NCI-H1417 (cell line): ENCODE measurements at regions not wholly inside any gene's neighbourhood (a gene's known extent, or its start where the extent isn't known, plus 50 kb on each side); places are given as distances from the start of the nearest gene placed in this dataset.
"Not testable (repeated sequence)": the region's sequence is repeated elsewhere in the genome, so short reads cannot be mapped to it uniquely, and the experiment has no call there.

Experiments
- DNase-seq, 3 experiments: peaks; one replicate each; lab custom pipeline; 2025; lab: John Stamatoyannopoulos, UW

DNA sequence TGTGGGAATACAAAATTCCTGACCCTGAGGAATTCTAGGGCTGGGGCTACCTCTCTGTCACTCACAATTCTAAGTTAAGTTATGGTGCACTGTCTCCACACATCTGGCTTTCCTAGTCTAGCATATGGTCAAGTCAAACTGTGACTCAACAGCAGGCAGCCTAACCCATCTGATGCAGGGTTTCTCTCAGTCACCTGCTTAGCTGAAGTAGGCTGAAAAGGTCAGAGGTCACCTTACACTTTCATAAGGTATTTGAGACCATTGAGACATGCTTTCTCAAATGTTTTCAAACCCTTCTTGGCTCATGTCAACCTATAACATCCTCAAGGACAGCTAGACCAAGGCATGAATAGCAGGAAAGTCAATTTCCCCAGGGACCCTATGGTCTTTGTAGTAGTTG, 196.5 kb upstream of the STK26 start:
- no peak for DNase-seq

DNA sequence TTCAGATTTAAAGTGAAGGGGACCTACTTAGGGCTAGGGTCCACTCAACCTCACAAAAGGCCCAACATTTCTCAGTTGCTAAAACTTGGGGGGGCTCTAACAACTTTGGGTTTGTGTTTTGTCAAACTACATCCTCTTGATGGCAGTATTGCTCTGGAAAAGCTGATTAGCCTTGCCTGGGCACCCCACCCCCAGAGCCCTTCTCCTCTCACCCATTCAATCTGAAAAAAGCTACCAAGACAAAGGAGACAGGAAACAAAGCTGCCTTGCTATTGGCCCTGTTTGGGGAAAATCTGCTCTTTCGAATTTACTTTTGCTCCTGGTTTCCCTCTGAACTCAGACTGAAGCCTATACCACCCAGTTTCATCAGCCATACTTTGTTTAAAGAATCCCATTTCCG, 195.2 kb upstream of the STK26 start:
- peak; percentile 22 to 66 (median 29) for DNase-seq

DNA sequence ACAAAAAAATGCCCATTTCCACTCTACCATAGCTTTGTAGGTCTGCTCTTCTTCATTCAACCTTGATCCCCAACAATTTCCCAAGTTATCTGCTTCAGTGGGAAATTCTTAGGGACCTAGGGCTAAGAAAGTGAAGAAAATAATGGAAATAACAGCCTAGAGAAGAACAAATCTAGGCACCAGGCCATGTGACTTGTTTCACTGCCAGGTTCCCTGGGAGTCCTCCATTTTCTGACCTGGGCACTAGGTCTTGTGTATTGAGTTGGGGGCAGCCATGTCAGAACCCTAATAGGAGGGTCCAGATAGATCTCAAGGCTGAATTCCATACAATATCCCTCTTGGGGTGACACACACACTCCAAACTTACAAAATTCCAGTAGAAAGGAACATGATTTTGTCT, 194.6 kb upstream of the STK26 start:
- no peak for DNase-seq

DNA sequence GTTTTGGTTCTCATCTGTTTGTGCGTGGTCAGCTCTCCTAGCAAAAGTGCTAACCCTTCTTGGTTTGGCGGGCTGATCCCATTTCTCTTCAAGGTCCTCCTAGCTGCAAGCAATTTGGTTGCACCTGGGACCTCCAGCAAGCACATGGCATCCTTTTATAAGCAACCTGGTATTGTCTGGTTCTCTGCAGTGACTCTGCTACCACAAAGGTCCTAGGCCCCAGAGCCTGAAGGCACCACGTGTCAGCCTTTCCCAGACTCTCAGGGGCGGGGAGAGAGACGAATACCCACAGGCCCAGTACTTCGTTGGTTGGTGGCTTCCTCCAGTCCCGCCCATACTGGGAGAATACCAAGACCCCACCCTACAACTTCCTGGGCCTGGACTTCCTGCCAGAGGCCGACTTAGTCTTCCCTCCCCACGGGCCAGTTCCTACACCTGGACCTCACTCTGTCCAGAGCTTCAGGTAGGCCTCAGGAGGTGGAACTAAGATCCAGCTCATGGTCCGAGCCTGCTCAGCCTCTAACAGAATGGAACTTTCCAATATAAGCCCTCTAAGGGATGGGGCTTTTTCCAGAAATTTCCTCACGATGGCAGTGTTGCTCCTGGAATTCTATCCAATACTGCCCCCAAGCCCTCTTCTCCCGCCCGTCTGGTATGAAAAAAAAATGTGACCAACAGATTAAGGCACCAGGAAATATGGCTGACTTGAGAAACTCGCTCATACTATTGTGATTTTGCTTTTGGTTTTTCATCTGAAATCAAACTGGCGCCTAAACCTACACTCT, 192.5 kb upstream of the STK26 start:
- peak; percentile 92 to 98 (median 93) for DNase-seq

DNA sequence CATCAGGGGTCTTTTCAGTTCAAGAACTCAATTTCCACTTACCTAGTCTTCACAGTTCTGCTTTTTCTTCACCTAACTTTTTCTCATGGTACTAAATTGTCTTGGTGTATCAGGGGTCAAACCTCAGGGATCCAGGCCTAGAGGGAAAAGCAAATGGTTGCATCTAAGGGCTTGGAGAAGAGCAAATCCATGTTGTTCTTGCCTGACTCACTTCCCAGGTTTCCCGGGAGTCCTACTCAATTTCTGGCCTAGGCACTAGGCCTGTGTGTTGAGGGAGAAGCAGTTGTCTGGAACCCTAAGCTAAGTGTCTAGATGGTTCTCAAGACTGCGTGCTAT, 191.9 kb upstream of the STK26 start:
- DNase-seq: no peak

DNA sequence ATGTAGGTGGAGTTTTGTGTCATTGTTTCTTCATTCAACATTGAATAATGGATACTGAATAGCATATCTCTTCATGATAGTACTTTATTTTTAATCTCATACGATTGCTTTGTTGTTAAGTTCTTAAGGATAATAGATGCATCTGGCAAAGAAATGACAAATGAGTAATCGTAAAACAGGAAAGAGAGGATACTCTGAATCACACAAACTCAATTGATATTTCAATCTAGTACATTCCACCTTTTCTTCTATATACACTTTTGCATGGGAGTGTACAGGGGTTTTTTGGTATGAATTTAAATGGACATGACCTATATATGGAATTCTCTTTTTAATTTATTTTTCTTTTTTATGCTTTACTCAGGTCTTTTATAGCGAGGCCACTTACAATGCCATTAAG, 186.9 kb upstream of the STK26 start:
- DNase-seq: peak in 1 of 3 experiments; percentile 27

DNA sequence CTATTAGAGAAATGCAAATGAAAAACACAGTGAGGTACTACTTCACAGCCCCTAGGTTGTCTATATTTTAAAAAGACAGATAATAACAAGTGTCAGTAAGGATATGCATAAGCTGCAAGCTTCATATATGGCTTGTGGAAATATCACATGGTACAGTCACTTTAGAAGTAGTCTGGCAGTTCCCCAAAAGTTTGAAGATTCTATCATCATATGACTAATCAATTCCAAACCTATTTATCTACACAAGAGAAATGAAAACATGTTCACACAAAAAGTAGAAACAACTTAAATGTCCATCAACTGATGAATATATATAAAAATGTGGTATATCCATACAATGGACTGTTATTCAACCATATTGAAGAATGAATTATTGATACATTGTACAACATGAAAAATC, 185.8 kb upstream of the STK26 start:
- no peak for DNase-seq

DNA sequence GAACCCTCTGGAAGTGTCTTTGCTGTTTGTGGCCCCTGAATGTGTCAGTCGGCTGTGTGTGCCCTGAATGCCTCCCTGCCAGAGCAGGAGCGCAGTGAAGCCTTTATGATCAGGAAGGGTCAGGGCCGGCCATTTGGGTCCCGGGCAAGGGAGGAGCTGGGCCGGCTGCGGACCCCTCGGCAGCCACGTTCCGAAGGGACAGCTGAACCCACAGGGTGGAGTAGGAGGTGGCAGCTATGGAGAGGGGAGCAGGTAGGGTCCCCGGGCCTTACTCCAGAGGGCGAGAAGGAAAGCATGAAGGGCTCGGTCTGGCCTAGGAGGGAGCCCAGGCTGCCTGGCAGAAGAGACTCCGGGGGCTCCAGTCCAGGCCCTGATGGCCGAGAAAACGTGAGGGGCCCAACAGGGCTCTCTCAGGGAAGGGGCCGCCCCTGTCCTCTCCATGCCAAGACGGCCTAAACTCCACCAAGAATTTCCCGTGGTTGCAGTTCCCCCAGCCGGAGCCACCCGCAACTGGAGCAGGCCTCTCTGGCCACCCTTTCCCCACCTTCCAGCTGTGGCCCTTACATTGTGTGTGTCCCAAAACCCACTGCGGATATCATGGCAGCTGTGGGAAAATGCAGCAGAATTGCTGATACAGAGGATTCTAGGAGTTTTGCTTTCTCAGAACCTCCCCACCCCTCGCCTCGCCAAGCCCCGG, 182.2 kb upstream of the STK26 start:
- no peak for DNase-seq

DNA sequence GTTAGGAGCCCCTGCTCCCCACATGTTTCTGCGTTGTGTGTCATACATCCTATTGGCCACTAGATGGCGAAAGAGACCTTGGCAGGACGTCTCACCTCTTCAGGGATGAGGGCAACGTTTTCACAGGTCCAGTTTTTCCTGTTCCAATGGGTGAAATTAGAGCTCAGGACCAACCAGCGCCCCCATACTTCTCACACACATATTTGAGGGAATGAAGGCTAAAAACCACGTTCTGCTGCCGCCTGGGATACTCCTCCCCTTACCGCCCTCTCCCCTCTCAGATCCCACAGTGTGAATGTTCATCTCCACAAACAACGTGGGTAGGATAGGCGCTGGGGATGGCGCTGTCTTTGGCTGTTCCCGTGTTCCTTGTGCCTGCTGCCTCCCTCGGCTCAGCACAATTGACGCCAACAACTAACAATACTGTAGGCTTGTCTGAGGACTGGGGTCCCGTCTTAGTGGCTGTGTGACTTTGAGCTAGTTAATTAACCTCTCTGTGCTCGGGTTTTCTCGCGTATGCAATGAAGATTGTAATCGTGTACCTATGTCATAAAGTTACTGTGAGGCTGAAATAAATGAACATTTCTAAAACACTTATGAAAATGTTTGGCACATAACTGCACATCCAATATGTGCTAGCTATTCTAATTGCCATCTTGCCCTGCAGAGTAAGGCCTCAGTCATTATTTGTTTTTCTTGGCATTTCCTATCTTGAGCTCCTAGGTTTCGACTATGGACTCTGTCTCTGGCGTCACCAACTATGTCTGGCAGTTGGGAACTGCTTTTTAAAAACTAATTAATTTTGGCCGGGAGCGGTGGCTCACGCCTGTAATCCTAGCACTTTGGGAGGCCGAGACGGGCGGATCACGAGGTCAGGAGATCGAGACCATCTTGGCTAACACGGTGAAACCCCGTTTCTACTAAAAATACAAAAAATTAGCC, 181.3 kb upstream of the STK26 start:
- peak; percentile 51 to 84 (median 57) for DNase-seq

DNA sequence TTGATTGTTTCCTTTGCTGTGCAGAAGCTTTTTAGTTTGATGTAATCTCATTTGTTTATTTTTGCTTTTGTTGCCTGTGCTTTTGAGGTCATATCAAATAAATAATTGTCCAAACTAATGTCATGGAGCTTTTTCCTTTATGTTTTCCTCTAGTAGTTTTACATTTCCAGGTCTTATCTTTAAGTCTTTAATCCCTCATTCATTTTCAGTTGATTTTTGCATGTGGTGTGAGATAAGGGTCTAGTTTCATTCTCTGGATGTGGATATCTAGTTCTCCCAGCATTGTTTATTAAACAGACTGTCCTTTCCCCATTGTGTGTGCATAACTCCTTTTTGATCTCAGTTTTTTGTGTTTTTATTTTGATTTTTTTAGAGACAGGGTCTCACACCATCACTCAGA, 179.1 kb upstream of the STK26 start:
- DNase-seq: no peak

DNA sequence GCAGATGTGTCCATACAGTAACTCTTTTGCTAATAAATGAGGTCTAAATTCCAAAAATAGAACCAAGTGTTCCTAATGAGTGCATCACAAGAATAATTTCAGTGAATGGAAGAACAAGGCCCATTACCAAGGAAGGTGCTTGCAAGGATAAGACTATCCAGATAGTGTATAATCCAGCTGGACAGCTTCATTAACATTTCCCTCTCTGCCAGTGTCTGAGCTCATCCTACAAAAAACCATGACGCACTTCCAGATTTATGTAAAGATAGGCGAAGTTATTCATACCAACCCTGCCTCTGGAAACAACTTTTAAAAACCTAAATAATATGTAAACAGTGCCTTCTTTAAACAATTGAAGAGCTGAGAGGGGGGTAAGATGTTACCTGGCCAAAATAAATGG, 177.9 kb upstream of the STK26 start:
- no peak for DNase-seq

DNA sequence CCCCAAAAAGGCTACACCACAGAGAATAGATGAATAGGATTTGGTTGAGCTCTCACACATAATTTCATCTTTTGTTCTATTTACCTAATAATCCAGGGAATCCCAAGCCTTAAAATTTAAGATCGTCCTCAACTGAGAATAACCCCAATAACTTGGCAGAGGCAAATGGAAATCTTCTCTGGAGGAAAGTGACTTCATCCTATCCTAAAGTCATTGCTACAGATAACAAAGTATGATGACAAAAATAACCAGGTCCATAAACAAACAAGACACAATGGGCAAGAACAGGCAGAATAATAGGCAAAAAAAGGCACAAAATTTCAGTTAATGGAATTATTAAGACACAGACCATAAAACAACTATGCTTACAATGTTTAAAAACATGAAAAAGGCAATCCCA, 177.3 kb upstream of the STK26 start:
- DNase-seq: no peak

DNA sequence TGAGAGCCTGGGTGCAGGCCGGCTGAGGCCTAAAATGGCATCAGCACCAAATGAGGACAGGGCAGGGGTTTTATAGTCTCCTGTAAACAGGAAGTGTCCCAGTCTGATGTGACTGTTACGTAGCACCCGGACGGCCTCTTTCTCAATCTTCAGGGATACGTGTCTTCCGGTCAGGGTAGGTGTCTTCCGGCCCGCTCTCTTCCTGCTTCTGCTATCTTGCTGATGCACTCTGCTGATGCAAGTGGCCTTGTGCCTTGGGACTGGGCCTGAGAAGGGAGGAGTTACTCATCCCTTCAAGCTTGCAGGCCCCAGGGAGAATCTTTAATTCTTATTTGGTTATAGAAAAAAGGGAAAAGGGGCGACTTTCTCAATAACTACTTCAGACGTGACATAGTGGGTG, 172.1 kb upstream of the STK26 start:
- DNase-seq: not testable (repeated sequence)

DNA sequence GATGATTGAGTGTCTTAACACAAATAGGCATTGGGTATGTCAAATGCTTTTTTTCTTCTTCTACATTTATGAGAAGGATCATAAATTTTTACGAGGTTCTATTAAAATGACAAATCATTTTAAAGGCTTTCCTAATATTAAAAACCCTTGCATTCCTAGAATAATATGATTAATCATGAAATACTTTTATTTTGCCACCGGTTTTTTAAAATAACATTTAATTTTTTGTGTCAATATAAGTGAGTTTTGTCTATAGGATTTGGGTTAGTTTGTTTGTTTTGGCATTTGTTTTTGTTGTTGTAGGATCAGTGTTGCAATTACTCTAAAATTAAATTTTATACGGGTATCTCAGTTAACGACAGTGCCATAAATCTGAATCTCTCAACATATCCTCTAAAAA, 169.7 kb upstream of the STK26 start:
- no peak for DNase-seq

DNA sequence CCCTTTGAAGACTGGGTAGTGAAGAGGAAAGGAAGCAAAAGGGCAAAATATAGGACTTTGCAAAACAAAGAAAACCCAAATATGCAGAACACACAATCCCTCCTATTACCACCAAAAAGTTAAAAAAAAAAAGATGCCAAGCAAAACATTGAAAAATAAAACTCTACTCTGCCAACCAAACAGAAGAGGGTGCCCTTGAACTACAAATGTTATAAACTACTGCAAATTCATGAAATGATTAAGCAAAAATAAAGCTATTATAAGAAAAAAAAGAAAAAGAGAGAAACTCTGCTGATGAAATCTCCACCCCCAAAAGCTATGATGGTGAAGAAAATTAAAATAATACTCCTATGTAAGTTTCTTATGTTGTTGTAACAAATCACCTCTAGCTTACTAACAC, 168.5 kb upstream of the STK26 start:
- DNase-seq: peak in 1 of 3 experiments; percentile 28

DNA sequence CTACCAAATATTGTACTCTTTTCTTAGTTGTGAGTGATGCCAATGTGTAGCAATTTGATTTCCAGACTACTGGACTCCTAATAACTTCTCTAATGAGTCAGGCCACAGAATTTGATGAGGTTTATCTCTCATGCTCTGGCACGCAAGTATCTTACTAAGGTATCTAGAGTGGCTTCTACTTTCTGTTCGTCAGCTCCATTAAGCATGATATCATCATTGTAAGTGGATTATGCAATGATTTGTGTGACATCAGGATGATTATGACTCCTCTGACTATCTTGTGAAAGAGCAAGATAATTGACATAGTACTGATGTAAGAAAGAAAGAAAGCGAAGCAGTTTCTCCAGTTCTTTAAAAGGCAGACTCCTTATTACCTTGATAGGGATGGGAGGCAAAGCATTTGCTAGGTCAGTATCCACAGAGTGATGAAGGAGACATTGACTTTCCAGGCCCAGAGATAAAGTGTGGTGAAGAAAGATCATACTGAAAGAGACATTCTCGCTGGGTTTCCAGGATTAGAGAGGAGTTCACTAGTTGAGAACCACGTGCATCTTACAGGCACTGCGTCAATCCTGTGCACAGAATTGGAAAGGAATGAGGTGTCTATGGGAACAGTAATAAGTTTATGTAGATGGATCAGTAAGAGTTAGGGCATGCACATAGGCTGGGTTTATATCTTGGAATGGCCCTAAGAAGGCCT, 161.9 kb upstream of the STK26 start:
- DNase-seq: no peak

DNA sequence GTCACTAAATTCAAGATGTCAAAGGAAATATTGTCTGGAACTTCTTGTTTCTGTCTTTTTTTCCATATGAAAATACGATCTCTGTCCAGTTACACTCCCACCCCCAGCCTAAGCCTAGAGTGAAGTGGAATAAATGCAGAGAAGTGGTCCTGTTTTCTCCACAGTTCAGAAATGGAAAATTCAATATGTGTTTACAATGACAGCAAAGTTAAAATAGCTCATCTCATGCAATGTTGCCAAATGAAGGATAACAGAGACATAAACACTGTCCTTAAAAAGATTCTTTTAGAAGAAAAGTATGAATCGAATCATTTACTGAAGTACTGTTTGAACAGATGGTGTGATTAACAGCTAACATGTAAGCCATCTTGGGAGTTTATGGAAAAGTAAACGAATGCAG, 160.8 kb upstream of the STK26 start:
- DNase-seq: no peak

DNA sequence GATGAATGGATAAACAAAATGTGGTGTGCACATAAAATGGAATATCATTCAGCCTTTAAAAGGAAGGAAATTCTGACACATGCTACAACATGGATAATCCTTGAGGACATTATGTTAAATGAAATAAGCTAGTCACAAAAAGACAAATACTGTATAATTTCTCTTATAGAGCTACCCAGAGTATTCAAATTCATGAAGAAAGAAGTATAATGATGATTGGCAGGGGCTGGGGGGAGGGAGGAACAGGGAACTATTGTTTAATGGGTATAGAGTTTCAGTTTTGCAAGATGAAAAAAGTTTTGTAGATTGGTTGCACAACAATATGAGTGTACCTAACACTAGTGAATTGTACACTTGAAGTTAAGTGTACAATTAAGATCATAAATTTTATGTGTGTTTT, 153.9 kb upstream of the STK26 start:
- no peak for DNase-seq

DNA sequence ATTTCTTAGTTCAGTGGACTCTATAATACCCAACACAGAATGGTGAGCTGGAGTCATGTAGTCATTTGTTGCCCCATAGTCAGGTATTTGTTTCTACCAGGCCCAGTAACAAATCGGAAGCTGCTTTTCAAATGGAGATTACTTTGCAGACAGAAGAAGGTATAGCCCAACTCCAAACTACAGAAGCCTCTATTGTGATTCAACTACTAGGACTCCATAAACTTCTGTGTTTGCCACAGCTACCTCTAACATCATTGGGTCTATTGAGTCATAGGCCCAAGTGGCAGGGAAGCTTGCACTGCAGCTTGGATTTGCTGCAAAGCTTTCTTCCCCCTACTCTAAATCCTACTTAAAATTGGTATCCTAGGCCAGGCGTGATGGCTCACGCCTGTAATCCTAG, 148.8 kb upstream of the STK26 start:
- no peak for DNase-seq

DNA sequence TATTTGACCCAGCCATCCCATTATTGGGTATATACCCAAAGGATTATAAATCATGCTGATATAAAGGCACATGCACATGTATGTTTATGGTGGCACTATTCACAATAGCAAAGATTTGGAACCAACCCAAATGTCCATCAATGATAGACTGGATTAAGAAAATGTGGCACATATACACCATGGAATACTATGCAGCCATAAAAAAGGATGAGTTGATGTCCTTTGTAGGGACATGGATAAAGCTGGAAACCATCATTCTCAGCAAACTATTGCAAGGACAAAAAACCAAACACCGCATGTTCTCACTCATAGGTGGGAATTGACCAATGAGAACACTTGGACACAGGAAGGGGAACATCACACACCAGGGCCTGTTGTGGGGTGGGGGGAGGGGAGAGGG, 147.3 kb upstream of the STK26 start:
- not testable (repeated sequence) for DNase-seq

DNA sequence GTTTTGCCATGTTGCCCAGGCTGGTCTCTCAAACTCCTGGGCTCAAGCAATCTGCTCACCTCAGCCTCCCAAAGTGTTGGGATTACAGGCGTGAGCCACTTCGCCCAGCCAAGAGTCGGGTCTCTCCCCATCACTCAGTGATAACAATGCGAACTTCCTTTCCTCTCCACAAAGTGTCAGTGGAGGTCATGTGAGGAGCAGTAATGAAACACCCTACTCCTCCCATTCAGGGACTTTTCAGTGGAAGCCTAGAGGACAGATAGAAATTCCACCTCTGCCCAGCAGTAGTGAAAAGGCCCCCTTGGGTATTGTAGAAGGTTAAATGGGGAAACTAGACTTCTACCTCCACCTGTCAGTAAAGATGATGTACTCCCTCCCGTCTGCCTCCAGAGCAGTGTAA, 141.9 kb upstream of the STK26 start:
- DNase-seq: no peak

DNA sequence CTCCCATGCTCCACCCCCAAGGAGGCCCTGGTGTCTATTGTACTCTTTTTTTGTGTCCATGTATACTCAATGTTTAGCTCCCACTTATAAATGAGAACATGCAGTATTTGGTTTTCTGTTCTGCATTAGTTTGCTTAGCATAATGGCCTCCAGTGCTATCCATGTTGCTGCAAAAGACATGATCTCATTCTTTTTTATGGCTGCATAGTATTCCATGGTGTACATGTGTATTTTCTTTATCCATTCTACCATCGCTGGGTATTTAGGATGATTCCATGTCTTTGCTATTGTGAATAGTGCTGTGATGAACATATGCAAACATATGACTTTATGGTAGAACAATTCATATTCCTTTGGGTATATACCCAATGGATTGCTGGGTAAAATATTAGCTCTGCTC, 138.1 kb upstream of the STK26 start:
- not testable (repeated sequence) for DNase-seq
